NT2/D1 (cell line): ENCODE measurements at regions not wholly inside any gene's neighbourhood (a gene's known extent, or its start where the extent isn't known, plus 50 kb on each side); places are given as distances from the start of the nearest gene placed in this dataset.
"Not testable (repeated sequence)": the region's sequence is repeated elsewhere in the genome, so short reads cannot be mapped to it uniquely, and the experiment has no call there.

Experiments
- DNase-seq: peaks from one replicate; pipeline ENCODE4 v3.0.0-alpha.2; 2011; ENCODE audit warnings: low read depth, low spot score
- H3K27me3 ChIP-seq: 2 replicates; pipeline ENCODE4 v1.6.0; 2011; ENCODE audit warnings: mild to moderate bottlenecking; ENCODE audit not compliant: insufficient read length, insufficient read depth
- H3K36me3 ChIP-seq: 2 replicates; pipeline ENCODE4 v1.6.1; 2011; ENCODE audit warnings: mild to moderate bottlenecking, low read length, mixed read lengths; ENCODE audit not compliant: insufficient read depth, insufficient read length
- H3K4me1 ChIP-seq: 2 replicates; pipeline ENCODE4 v1.5.1; 2011; ENCODE audit not compliant: insufficient read depth, insufficient read length
- H3K4me3 ChIP-seq: 2 replicates; pipeline ENCODE4 v1.5.1; 2011; ENCODE audit warnings: low read depth; ENCODE audit not compliant: insufficient read length
- H3K9ac ChIP-seq: 2 replicates; pipeline ENCODE4 v1.6.0; 2011; ENCODE audit warnings: low read depth; ENCODE audit not compliant: insufficient read length
- H3K9me3 ChIP-seq: 2 replicates; pipeline ENCODE4 v1.5.1; 2011; ENCODE audit warnings: mild to moderate bottlenecking, low read length; ENCODE audit not compliant: insufficient read depth
- SUZ12 ChIP-seq: IDR thresholded peaks from 2 replicates; pipeline ENCODE4 v1.6.1; 2011; ENCODE audit not compliant: insufficient read length, insufficient read depth; ENCODE audit errors: extremely low read depth
- YY1 ChIP-seq: IDR thresholded peaks from 2 replicates; pipeline ENCODE4 v1.6.1; 2011; ENCODE audit not compliant: insufficient read length, insufficient read depth
- ZNF274 ChIP-seq: IDR thresholded peaks from 2 replicates; pipeline ENCODE4 v1.6.1; 2011; ENCODE audit warnings: mild to moderate bottlenecking, low read depth, low read length

GRCh38 chr10:22071332-22071731 is 67.8 kb upstream of the DNAJC1 start:
- H3K4me3 ChIP-seq = no peak overlapping the region
- DNase-seq = no peak
- H3K27me3 ChIP-seq = no peaks in the 10 kb centered on the region
- TF ChIP-seq ZNF274 (no peak), SUZ12 (no peak), YY1 (no peak)
- H3K36me3 ChIP-seq = no peaks in the 10 kb centered on the region
- H3K9me3 ChIP-seq = peaks cover 11% of the 10 kb centered on the region
- H3K4me1 ChIP-seq = no peaks in the 10 kb centered on the region
- H3K9ac ChIP-seq = no peak overlapping the region

- no peaks in the 10 kb centered on the region for H3K27me3 ChIP-seq
- no peaks in the 10 kb centered on the region for H3K4me1 ChIP-seq
- no peaks in the 10 kb centered on the region for H3K36me3 ChIP-seq
- H3K9me3 ChIP-seq = peaks cover 11% of the 10 kb centered on the region
- no peak for DNase-seq
- no peak overlapping the region for H3K9ac ChIP-seq
- H3K4me3 ChIP-seq = no peak overlapping the region
- TF ChIP-seq SUZ12 = no peak
Observed at GRCh38 chr10:22067091-22067490, 63.6 kb upstream of the DNAJC1 start.

- not testable (repeated sequence) for H3K4me1 ChIP-seq, H3K9ac ChIP-seq, DNase-seq, H3K4me3 ChIP-seq, H3K27me3 ChIP-seq, H3K36me3 ChIP-seq
- H3K9me3 ChIP-seq = peaks cover 29% of the 10 kb centered on the region
Observed at GRCh38 chr10:22060984-22061383, 57.5 kb upstream of the DNAJC1 start.

- peaks cover 37% of the 10 kb centered on the region for H3K9me3 ChIP-seq
- no peaks in the 10 kb centered on the region for H3K4me1 ChIP-seq
- no peaks in the 10 kb centered on the region for H3K27me3 ChIP-seq
- H3K36me3 ChIP-seq = no peaks in the 10 kb centered on the region
- no peak for DNase-seq
- TF ChIP-seq ZNF274 = no peak
- no peak for TF ChIP-seq YY1
- no peak for TF ChIP-seq SUZ12
- H3K4me3 ChIP-seq = no peak overlapping the region
- H3K9ac ChIP-seq = no peak overlapping the region
Observed at GRCh38 chr10:22058201-22058600, 54.7 kb upstream of the DNAJC1 start.

GRCh38 chr10:22054961-22055360 is 51.4 kb upstream of the DNAJC1 start:
- H3K27me3 ChIP-seq = no peaks in the 10 kb centered on the region
- no peaks in the 10 kb centered on the region for H3K36me3 ChIP-seq
- no peaks in the 10 kb centered on the region for H3K4me1 ChIP-seq
- H3K9me3 ChIP-seq = peaks cover 39% of the 10 kb centered on the region
- H3K4me3 ChIP-seq = no peak overlapping the region
- TF ChIP-seq ZNF274 (no peak), SUZ12 (no peak), YY1 (no peak)
- no peak overlapping the region for H3K9ac ChIP-seq
- DNase-seq = no peak
